ENCODE measurements at regions not wholly inside any gene's neighbourhood (a gene's known extent, or its start where the extent isn't known, plus 50 kb on each side); places are given as distances from the start of the nearest gene placed in this dataset.

- no peak for DNase-seq
These were observed 734.4 kb downstream of the MAFB start for GRCh38 chr20:39954621-39955020.

- no peak for DNase-seq
These were observed 742.1 kb downstream of the MAFB start for GRCh38 chr20:39946931-39947330.

GRCh38 chr20:39946053-39946810 is 742.8 kb downstream of the MAFB start:
- DNase-seq: no peak

- no peak for DNase-seq
These were observed 744.2 kb downstream of the MAFB start for GRCh38 chr20:39944861-39945260.

GRCh38 chr20:39943336-39943735 is 745.7 kb downstream of the MAFB start:
- DNase-seq: no peak

- DNase-seq: no peak
These were observed 747.8 kb downstream of the MAFB start for GRCh38 chr20:39941245-39941644.

- DNase-seq: no peak
These were observed 749.7 kb downstream of the MAFB start for GRCh38 chr20:39939241-39939865.

- DNase-seq: no peak
These were observed 752.6 kb downstream of the MAFB start for GRCh38 chr20:39936401-39936800.

GRCh38 chr20:39935901-39936300 is 753.1 kb downstream of the MAFB start:
- DNase-seq: no peak

- DNase-seq: no peak
These were observed 772.7 kb downstream of the MAFB start for GRCh38 chr20:39916236-39916765.

GRCh38 chr20:39913274-39913673 is 775.8 kb downstream of the MAFB start:
- no peak for DNase-seq

- DNase-seq: no peak
These were observed 777.5 kb downstream of the MAFB start for GRCh38 chr20:39911497-39911896.

GRCh38 chr20:39910536-39910935 is 778.5 kb downstream of the MAFB start:
- DNase-seq: no peak

- DNase-seq: no peak
These were observed 779.6 kb downstream of the MAFB start for GRCh38 chr20:39909447-39909846.

- no peak for DNase-seq
These were observed 784.4 kb downstream of the MAFB start for GRCh38 chr20:39904476-39905112.

- no peak for DNase-seq
These were observed 785.1 kb downstream of the MAFB start for GRCh38 chr20:39903806-39904465.

- no peak for DNase-seq
These were observed 789.2 kb downstream of the MAFB start for GRCh38 chr20:39899881-39900280.

- DNase-seq: no peak
These were observed 790.6 kb downstream of the MAFB start for GRCh38 chr20:39898467-39898852.

GRCh38 chr20:39897781-39898466 is 791.1 kb downstream of the MAFB start:
- DNase-seq: no peak

- no peak for DNase-seq
These were observed 792.0 kb downstream of the MAFB start for GRCh38 chr20:39897058-39897457.

- no peak for DNase-seq
These were observed 795.0 kb downstream of the MAFB start for GRCh38 chr20:39894067-39894466.

- no peak for DNase-seq
These were observed 795.9 kb downstream of the MAFB start for GRCh38 chr20:39893003-39893685.
